Common myeloid progenitor, CD34-positive (primary cell): ENCODE measurements at regions not wholly inside any gene's neighbourhood (a gene's known extent, or its start where the extent isn't known, plus 50 kb on each side); places are given as distances from the start of the nearest gene placed in this dataset.

ENCODE experiments used
- CTCF ChIA-PET: fragments of 350-600 bp; sonication (Branson Sonifier 250); formaldehyde crosslinking; loops from one replicate; lab custom pipeline; 2021; ENCODE audit warnings: antibody characterized with exemption; lab: Charles Lee
- POLR2A ChIA-PET: fragments of 350-600 bp; sonication (Branson Sonifier 250); formaldehyde crosslinking; loops from one replicate; lab custom pipeline; 2021; ENCODE audit warnings: antibody characterized with exemption; lab: Charles Lee
- DNase-seq, 3 donors: peaks; one replicate each; pipeline versions ENCODE4 v3.0.0 to v3.0.0-alpha.2; 2013
- H3K27ac ChIP-seq, 2 experiments: 1 replicate in 1 of 2; 2 replicates in 1 of 2; pipeline ENCODE4 v1.7.0; 2013; ENCODE audit warnings: inconsistent platforms in 2 of 2, low read length in 2 of 2, mild to moderate bottlenecking in 2 of 2, low read depth in 1 of 2, moderate library complexity in 1 of 2; ENCODE audit not compliant: severe bottlenecking in 2 of 2, insufficient read depth in 1 of 2, poor library complexity in 1 of 2
- H3K27me3 ChIP-seq, 5 experiments: replicated peaks in 2 of 5; 1 replicate in 3 of 5; 2 replicates in 2 of 5; pipeline versions ENCODE4 v1.6.1 to v1.7.0; 2013; ENCODE audit warnings: low read length in 4 of 5, mild to moderate bottlenecking in 2 of 5, moderate library complexity in 2 of 5, inconsistent platforms in 1 of 5; ENCODE audit not compliant: insufficient read depth in 5 of 5, control insufficient read depth in 4 of 5
- H3K36me3 ChIP-seq, 4 experiments: 1 replicate in 2 of 4; 2 replicates in 2 of 4; pipeline versions ENCODE4 v1.6.1 to v1.7.0; 2013; ENCODE audit warnings: low read length in 3 of 4, control low read depth in 1 of 4, mild to moderate bottlenecking in 1 of 4; ENCODE audit not compliant: control insufficient read depth in 4 of 4, insufficient read depth in 4 of 4
- H3K4me1 ChIP-seq, 4 experiments: 1 replicate in 3 of 4; 2 replicates in 1 of 4; pipeline versions ENCODE4 v1.6.1 to v1.7.1; 2013; ENCODE audit warnings: low read length in 3 of 4, mild to moderate bottlenecking in 3 of 4, control low read depth in 1 of 4, inconsistent platforms in 1 of 4, moderate library complexity in 1 of 4; ENCODE audit not compliant: control insufficient read depth in 4 of 4, insufficient read depth in 4 of 4; ENCODE audit errors: control extremely low read depth in 1 of 4
- H3K4me3 ChIP-seq, 7 experiments: 1 replicate in 4 of 7; 2 replicates in 3 of 7; pipeline versions ENCODE4 v1.5.1 to v1.7.0; 2013; ENCODE audit warnings: mild to moderate bottlenecking in 7 of 7, low read length in 6 of 7, moderate library complexity in 6 of 7, inconsistent platforms in 2 of 7, low read depth in 2 of 7, control low read depth in 1 of 7; ENCODE audit not compliant: insufficient read depth in 4 of 7, control insufficient read depth in 1 of 7; ENCODE audit errors: extremely low read depth in 1 of 7
- H3K9me3 ChIP-seq, 5 experiments: 1 replicate in 4 of 5; 2 replicates in 1 of 5; pipeline versions ENCODE4 v1.6.1 to v1.7.1; 2013; ENCODE audit warnings: low read length in 4 of 5, mild to moderate bottlenecking in 2 of 5, inconsistent platforms in 1 of 5, low read depth in 1 of 5, moderate library complexity in 1 of 5; ENCODE audit not compliant: control insufficient read depth in 4 of 5, insufficient read depth in 2 of 5; ENCODE audit errors: control extremely low read depth in 1 of 5
- WGBS: methylation state at CpG from one replicate; pipeline ENCODE4 v1.1.5; 2013; ENCODE audit not compliant: insufficient coverage; 5-methylcytosine and 5-hydroxymethylcytosine counted together

DNA sequence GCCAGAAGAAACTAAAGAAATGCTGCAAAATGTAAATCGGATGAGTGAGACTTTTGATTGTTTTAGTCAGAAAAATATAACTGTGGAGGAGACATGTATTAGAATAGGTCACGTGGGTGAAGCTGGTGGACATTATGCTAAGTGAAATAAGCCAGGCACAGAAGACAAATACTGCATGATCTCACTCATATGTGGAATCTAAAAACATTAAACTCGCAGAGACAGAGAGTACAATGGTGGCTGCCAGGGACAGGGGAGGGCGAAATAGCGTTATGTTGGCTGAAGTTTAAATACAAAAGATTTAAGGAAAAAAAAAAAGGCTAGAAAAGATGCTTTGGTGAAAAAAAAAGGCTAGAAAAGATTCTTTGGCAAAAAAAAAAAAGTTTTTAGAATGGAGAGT lies 63.5 kb upstream of the HDDC2 start:
- Histone ChIP-seq H3K27ac (no peak overlapping the region), H3K4me1 (peaks cover 0 to 11% (median 9%) of the 10 kb centered on the region in 4 experiments), H3K27me3 (peaks cover 0 to 65% (median 30%) of the 10 kb centered on the region in 5 experiments), H3K36me3 (no peaks in the 10 kb centered on the region), H3K9me3 (no peaks in the 10 kb centered on the region), H3K4me3 (no peak overlapping the region)
- no peak for DNase-seq
- CTCF ChIA-PET, result no interaction called here
- 92% methylated on average over 2 of the region's 5 CpGs for WGBS
- POLR2A ChIA-PET, result no interaction called here

DNA sequence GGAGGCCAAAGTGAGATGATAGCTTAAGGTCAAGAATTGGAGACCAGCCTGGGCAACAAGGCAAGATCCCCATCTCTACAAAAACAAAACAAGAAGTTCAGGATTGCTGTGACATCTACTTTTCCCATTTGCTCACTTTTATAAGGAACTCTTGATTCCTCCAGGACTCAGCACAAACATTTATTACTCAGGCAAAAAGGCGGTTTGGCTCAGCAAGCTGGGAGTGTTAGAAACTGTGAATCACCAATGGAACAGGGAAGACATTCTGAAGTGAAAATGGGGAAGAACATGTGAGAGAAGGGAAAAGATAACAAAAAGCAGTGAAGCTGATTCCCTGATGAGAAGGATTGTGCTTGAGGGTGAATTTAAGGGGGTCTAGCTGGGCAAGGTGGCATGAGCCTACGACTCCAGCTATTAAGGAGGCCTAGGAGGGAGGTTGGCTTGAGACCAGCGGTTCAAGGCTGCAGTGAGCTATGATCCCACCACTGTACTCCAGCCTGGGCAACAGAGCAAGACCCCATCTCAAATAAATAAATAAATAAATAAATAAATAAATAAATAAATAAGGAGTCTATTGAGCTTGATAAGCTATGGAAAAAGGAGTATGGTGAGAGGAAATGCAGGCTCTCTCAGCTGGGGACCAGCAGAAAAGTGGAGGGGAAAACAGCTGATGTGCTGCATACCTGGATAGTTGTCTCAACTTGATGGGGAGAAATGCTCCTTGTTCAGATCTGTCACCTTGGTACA lies 65.4 kb upstream of the HDDC2 start:
- H3K27ac ChIP-seq, result no peak overlapping the region
- H3K36me3 ChIP-seq, result no peaks in the 10 kb centered on the region
- ChIA-PET CTCF (no interaction called here), POLR2A (no interaction called here)
- peaks cover 0 to 11% (median 9%) of the 10 kb centered on the region in 4 experiments for H3K4me1 ChIP-seq
- WGBS, result 100% methylated on average over 2 of the region's 3 CpGs
- H3K9me3 ChIP-seq, result no peaks in the 10 kb centered on the region
- peaks cover 0 to 48% (median 30%) of the 10 kb centered on the region in 5 experiments for H3K27me3 ChIP-seq
- H3K4me3 ChIP-seq, result no peak overlapping the region
- DNase-seq, result no peak

DNA sequence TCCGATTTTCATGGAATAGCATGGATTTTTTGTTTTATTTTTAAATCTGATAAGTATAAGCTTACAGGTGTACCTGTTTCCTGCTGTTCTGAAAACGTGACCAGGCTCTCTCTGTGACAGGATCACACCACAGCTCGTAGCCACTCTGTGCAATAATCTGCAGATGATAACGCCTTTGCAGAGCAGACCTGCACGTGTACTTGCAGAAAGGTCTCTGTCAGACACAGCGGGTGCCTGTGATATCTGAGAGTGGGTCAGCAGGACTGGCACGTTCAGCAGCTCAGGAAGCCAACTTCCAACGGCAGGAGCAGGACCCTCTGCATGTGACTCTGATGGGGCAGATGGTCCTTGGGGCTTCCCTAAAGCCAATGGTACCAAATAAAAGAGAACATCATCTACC lies 68.6 kb upstream of the HDDC2 start:
- no peak overlapping the region for H3K4me3 ChIP-seq
- H3K4me1 ChIP-seq, result no peaks in the 10 kb centered on the region
- WGBS, result 88% methylated on average over 7 of the region's 8 CpGs
- H3K27ac ChIP-seq, result no peak overlapping the region
- no peaks in the 10 kb centered on the region for H3K9me3 ChIP-seq
- CTCF ChIA-PET, result no interaction called here
- no peak for DNase-seq
- H3K27me3 ChIP-seq, result peaks cover 0 to 22% (median 14%) of the 10 kb centered on the region in 5 experiments
- H3K36me3 ChIP-seq, result no peaks in the 10 kb centered on the region
- POLR2A ChIA-PET, result no interaction called here

DNA sequence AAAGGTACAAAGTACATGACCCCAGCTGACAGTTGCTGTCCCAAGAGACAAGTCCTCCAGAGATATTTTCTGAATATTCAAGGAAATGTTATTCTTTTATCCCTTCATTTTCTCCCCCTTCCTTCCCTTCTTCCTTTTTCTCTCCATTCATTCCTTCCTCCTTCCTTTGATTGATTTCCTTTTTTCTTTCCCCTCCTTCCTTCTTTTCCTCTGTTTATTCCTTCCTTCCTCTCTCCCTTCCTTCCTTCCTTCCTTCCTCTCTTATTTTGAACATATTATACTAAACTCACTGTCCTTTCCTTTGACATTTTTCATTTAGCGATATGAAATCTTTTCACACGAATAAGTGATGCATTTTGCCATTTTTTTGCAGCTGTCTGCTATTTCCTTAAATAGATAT lies 73.2 kb upstream of the HDDC2 start:
- DNase-seq, result no peak
- H3K36me3 ChIP-seq, result no peaks in the 10 kb centered on the region
- CTCF ChIA-PET, result no interaction called here
- no peak overlapping the region for H3K4me3 ChIP-seq
- WGBS, result no CpG with 5 or more reads among the region's 2 CpGs
- peaks cover 0 to 23% (median 13%) of the 10 kb centered on the region in 5 experiments for H3K27me3 ChIP-seq
- peaks cover 0 to 4% (median 0%) of the 10 kb centered on the region in 4 experiments for H3K4me1 ChIP-seq
- no peak overlapping the region for H3K27ac ChIP-seq
- POLR2A ChIA-PET, result no interaction called here
- H3K9me3 ChIP-seq, result no peaks in the 10 kb centered on the region

DNA sequence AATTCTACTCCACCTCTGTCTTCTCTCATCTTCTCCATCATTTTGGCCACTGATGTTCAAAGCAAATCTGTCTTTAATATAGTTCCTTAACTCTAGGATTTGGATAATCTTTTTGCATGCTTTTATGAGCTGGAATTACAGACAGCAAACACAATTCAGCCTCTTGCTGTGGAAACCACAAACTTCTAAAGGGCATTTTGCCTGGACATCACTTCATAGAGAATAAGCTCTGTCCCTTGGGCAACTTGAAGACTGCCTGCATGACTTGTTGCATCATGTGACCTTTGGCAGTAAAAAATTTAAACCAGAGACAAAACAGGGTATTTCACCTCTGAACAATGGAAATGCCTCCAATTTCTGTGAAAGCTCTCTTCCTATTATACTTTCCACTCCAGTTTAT lies 74.1 kb upstream of the HDDC2 start:
- Histone ChIP-seq H3K4me1 (peaks cover 0 to 4% (median 0%) of the 10 kb centered on the region in 4 experiments), H3K27me3 (peaks cover 0 to 23% (median 11%) of the 10 kb centered on the region in 5 experiments), H3K9me3 (no peaks in the 10 kb centered on the region), H3K4me3 (no peak overlapping the region), H3K27ac (no peak overlapping the region), H3K36me3 (no peaks in the 10 kb centered on the region)
- ChIA-PET POLR2A (no interaction called here), CTCF (no interaction called here)
- no peak for DNase-seq

DNA sequence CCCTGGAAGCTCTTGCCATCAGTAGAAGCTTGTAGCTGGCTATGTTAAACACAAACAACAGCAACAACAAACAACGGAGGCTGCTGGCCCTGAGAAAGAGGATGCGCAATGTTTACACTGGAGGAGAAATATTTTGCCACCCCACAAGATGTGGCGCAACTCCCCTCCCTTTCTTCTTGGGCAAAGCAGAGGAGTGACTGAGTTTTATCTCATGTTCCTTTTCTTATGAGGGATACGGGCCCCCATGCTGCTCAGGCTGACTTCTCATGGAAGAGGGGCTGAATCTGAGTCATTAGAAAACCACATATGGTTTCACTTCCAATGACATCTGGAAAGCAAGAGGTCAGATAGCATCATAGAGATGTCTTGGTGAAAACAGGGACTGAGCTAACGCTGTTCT lies 75.9 kb upstream of the HDDC2 start:
- no peaks in the 10 kb centered on the region for H3K9me3 ChIP-seq
- ChIA-PET POLR2A (interaction anchor here (0.7 kb wide), 1 partner anchor 503 kb away, joined by 3 read pairs; no protein-coding TSS in a partner anchor), CTCF (no interaction called here)
- H3K4me1 ChIP-seq, result peaks cover 0 to 4% (median 0%) of the 10 kb centered on the region in 4 experiments
- H3K4me3 ChIP-seq, result no peak overlapping the region
- DNase-seq, result peak in 2 of 3 donors; percentile 10 to 17
- peaks cover 0 to 27% (median 17%) of the 10 kb centered on the region in 5 experiments for H3K27me3 ChIP-seq
- no peaks in the 10 kb centered on the region for H3K36me3 ChIP-seq
- 100% methylated on average over 2 of the region's 5 CpGs for WGBS
- no peak overlapping the region for H3K27ac ChIP-seq

DNA sequence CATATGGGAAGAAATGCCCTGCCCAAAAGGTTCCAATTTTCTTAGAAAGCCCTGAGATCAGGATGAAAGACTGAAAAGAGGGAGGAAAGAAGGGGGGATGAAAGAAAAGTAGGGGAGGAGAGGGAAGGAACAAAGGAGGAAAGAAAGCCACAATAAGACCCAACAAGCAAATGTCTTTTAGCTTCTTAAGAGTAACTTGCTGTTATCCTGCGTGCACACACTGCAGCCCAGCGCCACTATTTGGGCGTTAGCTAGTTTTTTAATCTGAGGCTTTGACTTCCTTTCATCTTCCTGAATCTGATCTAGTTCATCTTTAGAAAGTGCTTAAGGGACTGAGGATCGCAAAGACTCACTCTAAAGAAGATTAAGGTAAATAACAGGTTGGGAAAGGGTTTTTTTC lies 77.4 kb upstream of the HDDC2 start:
- CTCF ChIA-PET, result no interaction called here
- Histone ChIP-seq H3K27ac (no peak overlapping the region), H3K27me3 (peaks cover 0 to 23% (median 17%) of the 10 kb centered on the region in 5 experiments), H3K4me1 (peaks cover 0 to 4% (median 0%) of the 10 kb centered on the region in 4 experiments), H3K4me3 (no peak overlapping the region), H3K36me3 (no peaks in the 10 kb centered on the region), H3K9me3 (no peaks in the 10 kb centered on the region)
- DNase-seq, result peak in 1 of 3 donors; percentile 31
- POLR2A ChIA-PET, result no interaction called here
- 74% methylated on average over 2 of the region's 4 CpGs for WGBS
